Naive thymus-derived CD8-positive, alpha-beta T cell (primary cell): ENCODE measurements at regions not wholly inside any gene's neighbourhood (a gene's known extent, or its start where the extent isn't known, plus 50 kb on each side); places are given as distances from the start of the nearest gene placed in this dataset.
A peak's percentile ranks its signal among the peaks of the same experiment; 100 is the strongest.
"Not testable (repeated sequence)": the region's sequence is repeated elsewhere in the genome, so short reads cannot be mapped to it uniquely, and the experiment has no call there.

Experiments used
- ATAC-seq, 2 donors: fragments of 150-1000 bp; cut with Tn5 transposase in 1 of 2; sonication (Bioruptor Pico), chemical (Tn5 transposase) in 1 of 2; 1 replicate in 1 of 2; 2 replicates in 1 of 2; pipeline ENCODE4 v1.10.0; 2021; ENCODE audit warnings: mild to moderate bottlenecking in 2 of 2, moderate library complexity in 2 of 2
- POLR2A ChIA-PET: fragments of 350-600 bp; sonication (Branson Sonifier 250); formaldehyde crosslinking; loops from one replicate; lab custom pipeline; 2021; ENCODE audit warnings: antibody characterized with exemption; lab: Charles Lee
- DNase-seq, 10 donors: peaks; one replicate each; pipeline versions ENCODE4 v3.0.0 to v3.0.0-alpha.2; 2020 to 2022
- H3K27ac Mint-ChIP-seq, 10 donors: one replicate each; pipeline ENCODE4 v1.8.0; 2020 to 2022; ENCODE audit warnings: mild to moderate bottlenecking in 10 of 10, mixed read lengths in 10 of 10, moderate library complexity in 4 of 10, inconsistent platforms in 1 of 10
- H3K27me3 Mint-ChIP-seq, 5 donors: one replicate each; pipeline ENCODE4 v1.8.0; 2021 to 2022; ENCODE audit warnings: mixed read lengths in 5 of 5
- H3K36me3 Mint-ChIP-seq, 3 donors: one replicate each; pipeline ENCODE4 v1.8.0; 2020 to 2022; ENCODE audit warnings: mixed read lengths in 3 of 3, mild to moderate bottlenecking in 2 of 3, inconsistent platforms in 1 of 3
- H3K4me1 Mint-ChIP-seq, 4 donors: one replicate each; pipeline ENCODE4 v1.8.0; 2021 to 2022; ENCODE audit warnings: mixed read lengths in 4 of 4
- H3K4me3 Mint-ChIP-seq, 10 donors: one replicate each; pipeline ENCODE4 v1.8.0; 2020 to 2022; ENCODE audit warnings: mild to moderate bottlenecking in 10 of 10, mixed read lengths in 10 of 10, moderate library complexity in 6 of 10, inconsistent platforms in 1 of 10
- H3K9me3 Mint-ChIP-seq, 9 donors: one replicate each; pipeline ENCODE4 v1.8.0; 2020 to 2022; ENCODE audit warnings: mixed read lengths in 9 of 9, mild to moderate bottlenecking in 3 of 9, inconsistent platforms in 1 of 9, moderate library complexity in 1 of 9

GRCh38 chr18:70848329-70848728, 559.5 kb downstream of the SOCS6 start:
- Mint-ChIP-seq H3K9me3 (peaks cover 0 to 13% (median 0%) of the 10 kb centered on the region in 9 donors), H3K27me3 (no peaks in the 10 kb centered on the region)
- POLR2A ChIA-PET = no interaction called here

DNA sequence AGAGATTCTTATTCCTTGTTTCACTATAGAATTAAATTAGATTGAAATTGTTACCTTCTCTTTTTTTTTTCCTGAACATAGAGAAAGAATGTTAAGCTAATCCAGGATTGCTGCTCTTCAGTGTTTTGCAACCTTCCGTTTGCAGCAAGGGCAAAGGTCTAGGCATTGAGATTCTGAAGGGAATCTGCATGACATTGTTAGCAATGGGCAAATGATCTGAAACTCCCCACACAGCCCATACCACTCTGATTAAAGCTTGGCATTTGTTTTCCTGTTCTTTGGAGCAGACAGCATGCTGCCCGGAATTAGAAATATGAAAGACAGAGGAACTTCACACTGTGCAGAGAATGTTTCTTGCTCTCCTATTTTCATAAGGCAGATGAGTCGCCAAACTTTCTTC, 551.8 kb downstream of the SOCS6 start:
- POLR2A ChIA-PET = interaction anchor here (0.7 kb wide), 1 partner anchor 17 kb away, joined by 3 read pairs; no protein-coding TSS in a partner anchor
- no peaks in the 10 kb centered on the region for H3K27me3 Mint-ChIP-seq

More at GRCh38 chr18:70848329-70848728, 559.5 kb downstream of the SOCS6 start:
- no peak for DNase-seq
- Mint-ChIP-seq H3K4me1 (peaks cover 0 to 10% (median 2%) of the 10 kb centered on the region in 4 donors), H3K4me3 (no peak overlapping the region), H3K36me3 (peaks cover 0 to 4% (median 4%) of the 10 kb centered on the region in 3 donors), H3K27ac (no peak overlapping the region)
- ATAC-seq = no peak

DNA sequence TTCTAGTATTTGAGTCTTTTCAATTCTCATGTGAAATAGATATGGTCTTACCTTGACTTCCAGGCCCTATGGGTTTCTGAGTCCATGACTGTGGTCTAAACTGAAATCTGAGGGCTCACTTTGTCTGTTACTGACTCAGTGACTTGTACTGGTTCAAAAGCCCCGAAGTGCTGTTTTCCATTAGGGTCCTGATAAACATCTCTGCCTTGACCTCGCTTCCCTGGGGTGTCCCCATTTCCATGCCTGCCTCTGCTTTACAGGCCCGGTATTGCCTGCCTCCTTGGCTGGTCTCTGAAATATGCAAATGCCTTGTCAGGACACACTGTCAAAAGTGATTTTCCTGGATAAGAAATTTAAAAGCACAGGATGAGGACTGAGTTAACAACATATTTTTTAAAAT, 538.8 kb downstream of the SOCS6 start:
- H3K4me3 Mint-ChIP-seq = no peak overlapping the region
- H3K9me3 Mint-ChIP-seq = peaks cover 0 to 4% (median 0%) of the 10 kb centered on the region in 9 donors
- ATAC-seq (no peak), DNase-seq (no peak)
- H3K4me1 Mint-ChIP-seq = peaks cover 0 to 1% (median 0%) of the 10 kb centered on the region in 4 donors
- peaks cover 0 to 4% (median 2%) of the 10 kb centered on the region in 3 donors for H3K36me3 Mint-ChIP-seq
- H3K27ac Mint-ChIP-seq = peak overlapping the region in 2 of 10 donors; percentile 43 to 74
- no peaks in the 10 kb centered on the region for H3K27me3 Mint-ChIP-seq
- POLR2A ChIA-PET = no interaction called here

More for the DNA sequence above, 551.8 kb downstream of the SOCS6 start:
- H3K27ac Mint-ChIP-seq = no peak overlapping the region
- ATAC-seq (no peak), DNase-seq (no peak)
- H3K4me1 Mint-ChIP-seq = peaks cover 0 to 1% (median 0%) of the 10 kb centered on the region in 4 donors
- peaks cover 0 to under 1% (median under 1%) of the 10 kb centered on the region in 3 donors for H3K36me3 Mint-ChIP-seq
- H3K4me3 Mint-ChIP-seq = no peak overlapping the region
- H3K9me3 Mint-ChIP-seq = peaks cover 0 to 5% (median 0%) of the 10 kb centered on the region in 9 donors

DNA sequence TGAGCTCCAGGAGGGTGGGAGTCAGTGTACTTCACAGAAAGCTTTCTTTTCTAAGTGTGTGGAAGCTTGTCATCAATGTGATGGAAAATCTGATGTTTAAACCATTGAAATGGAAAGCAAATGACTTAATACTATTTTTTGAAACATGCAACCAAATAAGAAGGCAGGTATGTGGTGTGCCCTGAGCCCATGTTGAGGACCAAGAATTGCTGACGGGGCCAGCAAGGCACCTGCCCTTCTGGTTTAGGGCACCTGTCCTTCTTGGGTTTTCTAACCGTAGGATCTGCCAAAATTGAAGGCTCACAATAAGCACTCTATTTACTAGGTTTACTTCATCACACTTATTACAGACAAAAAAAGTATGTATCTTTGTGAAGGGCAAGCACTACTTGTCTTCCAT, 537.7 kb downstream of the SOCS6 start:
- no peak overlapping the region for H3K4me3 Mint-ChIP-seq
- H3K27me3 Mint-ChIP-seq = no peaks in the 10 kb centered on the region
- peaks cover 0 to 3% (median 1%) of the 10 kb centered on the region in 4 donors for H3K4me1 Mint-ChIP-seq
- DNase-seq (no peak), ATAC-seq (no peak)
- H3K36me3 Mint-ChIP-seq = peaks cover 0 to 4% (median 0%) of the 10 kb centered on the region in 3 donors
- POLR2A ChIA-PET = no interaction called here
- peaks cover 0 to 4% (median 0%) of the 10 kb centered on the region in 9 donors for H3K9me3 Mint-ChIP-seq
- H3K27ac Mint-ChIP-seq = no peak overlapping the region

GRCh38 chr18:70822691-70823090, 533.8 kb downstream of the SOCS6 start:
- DNase-seq (no peak), ATAC-seq (no peak)
- H3K4me1 Mint-ChIP-seq = peaks cover 4 to 13% (median 6%) of the 10 kb centered on the region in 4 donors
- POLR2A ChIA-PET = no interaction called here
- no peaks in the 10 kb centered on the region for H3K27me3 Mint-ChIP-seq
- no peaks in the 10 kb centered on the region for H3K36me3 Mint-ChIP-seq
- H3K27ac Mint-ChIP-seq = no peak overlapping the region
- no peak overlapping the region for H3K4me3 Mint-ChIP-seq
- peaks cover 0 to 2% (median 0%) of the 10 kb centered on the region in 9 donors for H3K9me3 Mint-ChIP-seq

DNA sequence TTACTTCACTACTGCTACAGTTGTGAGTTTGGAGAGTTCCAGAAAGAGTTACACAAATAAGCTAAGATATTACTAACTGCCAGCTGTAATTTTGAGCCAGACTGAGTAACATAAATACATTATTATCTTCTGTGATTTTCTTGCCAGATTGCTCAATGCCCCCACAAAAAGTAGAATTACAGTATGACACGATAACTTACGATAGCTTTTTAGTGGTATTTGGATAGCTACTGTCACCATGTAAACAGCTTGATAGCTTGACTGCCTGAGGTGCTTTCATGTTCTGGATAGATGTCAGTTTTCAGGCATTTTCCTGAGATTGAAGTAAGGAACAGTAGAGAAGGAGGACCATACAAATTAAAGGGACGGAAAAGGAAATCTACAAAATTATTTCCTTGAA, 533.3 kb downstream of the SOCS6 start:
- Mint-ChIP-seq H3K36me3 (peaks cover 0 to 2% (median 0%) of the 10 kb centered on the region in 3 donors), H3K4me1 (peaks cover 4 to 13% (median 5%) of the 10 kb centered on the region in 4 donors)

DNA sequence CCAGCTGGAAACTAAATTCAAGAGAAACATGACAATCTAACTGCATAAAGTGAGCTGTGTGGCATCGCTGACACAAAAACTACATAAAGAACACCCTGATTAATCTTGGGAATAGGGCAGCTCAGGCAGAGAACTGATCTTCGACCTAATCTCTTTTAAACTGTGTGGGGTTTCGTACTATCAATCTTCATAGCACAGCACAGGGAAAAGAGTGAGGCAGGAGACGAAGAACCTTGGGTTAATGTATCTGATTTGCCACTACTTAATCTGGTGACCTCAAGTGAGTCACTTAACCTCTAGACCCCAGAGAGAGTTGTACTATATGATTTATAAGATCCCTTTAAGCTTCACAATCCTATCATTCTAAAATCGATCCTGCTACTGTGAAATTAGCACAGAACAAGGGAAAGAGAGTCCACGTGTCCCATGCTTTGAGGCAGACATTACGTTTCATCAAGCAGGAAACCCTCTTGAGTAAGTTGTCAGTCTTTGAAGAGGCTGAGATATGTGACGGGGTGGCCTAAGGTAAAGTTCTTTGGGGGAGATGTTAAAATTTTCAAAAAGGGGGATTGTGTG, 519.7 kb downstream of the SOCS6 start:
- Mint-ChIP-seq H3K36me3 (peaks cover 0 to 14% (median 3%) of the 10 kb centered on the region in 3 donors), H3K4me1 (peaks cover 0 to 4% (median 0%) of the 10 kb centered on the region in 4 donors), H3K9me3 (peaks cover 0 to 19% (median 8%) of the 10 kb centered on the region in 9 donors), H3K4me3 (no peak overlapping the region), H3K27ac (peak overlapping the region in 2 of 10 donors; percentile 6 to 22), H3K27me3 (peaks cover 0 to under 1% (median 0%) of the 10 kb centered on the region in 5 donors)
- DNase-seq = no peak
- ATAC-seq = no peak
- POLR2A ChIA-PET = no interaction called here

More for the DNA sequence above, 533.3 kb downstream of the SOCS6 start:
- no peak overlapping the region for H3K4me3 Mint-ChIP-seq
- H3K27me3 Mint-ChIP-seq = no peaks in the 10 kb centered on the region
- POLR2A ChIA-PET = no interaction called here
- no peak overlapping the region for H3K27ac Mint-ChIP-seq
- no peak for DNase-seq
- peaks cover 0 to 6% (median 1%) of the 10 kb centered on the region in 9 donors for H3K9me3 Mint-ChIP-seq
- no peak for ATAC-seq

GRCh38 chr18:70781860-70782453, 493.1 kb downstream of the SOCS6 start:
- ATAC-seq = peak; percentile 97 to 98
- peak overlapping the region in 9 of 10 donors; percentile 27 to 89 (median 77) for H3K27ac Mint-ChIP-seq
- peaks cover 0 to 7% (median 0%) of the 10 kb centered on the region in 9 donors for H3K9me3 Mint-ChIP-seq
- no peaks in the 10 kb centered on the region for H3K27me3 Mint-ChIP-seq
- POLR2A ChIA-PET = interaction anchor here (0.9 to 1.4 kb wide), 3 partner anchors 10 to 160 kb away, joined by 3 read pairs; no protein-coding TSS in a partner anchor
- peaks cover 0 to 3% (median 0%) of the 10 kb centered on the region in 3 donors for H3K36me3 Mint-ChIP-seq
- DNase-seq = peak; percentile 28 to 85 (median 69)
- H3K4me3 Mint-ChIP-seq = peak overlapping the region in 6 of 10 donors; percentile 7 to 64 (median 20)
- peaks cover 8 to 27% (median 21%) of the 10 kb centered on the region in 4 donors for H3K4me1 Mint-ChIP-seq

GRCh38 chr18:70766254-70766653, 477.4 kb downstream of the SOCS6 start:
- H3K4me3 Mint-ChIP-seq, POLR2A ChIA-PET, DNase-seq, H3K9me3 Mint-ChIP-seq, ATAC-seq, H3K27me3 Mint-ChIP-seq, H3K36me3 Mint-ChIP-seq: not testable (repeated sequence)
- peak overlapping the region in 1 of 10 donors; percentile 76 for H3K27ac Mint-ChIP-seq
- peaks cover 3 to 18% (median 16%) of the 10 kb centered on the region in 4 donors for H3K4me1 Mint-ChIP-seq

DNA sequence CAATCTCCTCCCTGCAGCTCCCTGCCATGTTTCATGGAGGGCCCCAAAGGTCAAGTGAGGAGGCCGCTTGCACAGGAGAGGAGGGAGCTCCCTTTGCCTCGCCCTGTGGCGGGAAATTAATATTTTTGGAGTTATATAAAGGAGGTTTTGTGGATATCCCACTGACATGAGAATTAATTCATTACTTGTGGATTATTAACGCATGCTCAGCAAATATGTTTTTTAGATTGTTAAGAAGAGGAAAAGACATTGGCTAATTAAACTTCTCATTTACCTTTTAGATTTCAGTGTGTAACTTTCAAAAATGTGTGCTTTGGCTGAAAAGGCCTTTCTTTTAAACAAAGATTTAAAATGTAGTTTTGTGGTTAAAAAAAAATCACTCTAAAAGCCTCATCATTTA, 474.0 kb downstream of the SOCS6 start:
- Mint-ChIP-seq H3K27me3 (no peaks in the 10 kb centered on the region), H3K36me3 (peaks cover 0 to 2% (median 0%) of the 10 kb centered on the region in 3 donors), H3K9me3 (peaks cover 0 to 4% (median 0%) of the 10 kb centered on the region in 9 donors), H3K4me3 (no peak overlapping the region), H3K4me1 (peaks cover 3 to 16% (median 14%) of the 10 kb centered on the region in 4 donors), H3K27ac (no peak overlapping the region)
- no peak for ATAC-seq
- DNase-seq = no peak
- POLR2A ChIA-PET = no interaction called here

GRCh38 chr18:70758780-70759179, 469.9 kb downstream of the SOCS6 start:
- Mint-ChIP-seq H3K4me3 (no peak overlapping the region), H3K27ac (no peak overlapping the region), H3K36me3 (peaks cover 4 to 11% (median 9%) of the 10 kb centered on the region in 3 donors), H3K9me3 (peaks cover 0 to 12% (median 3%) of the 10 kb centered on the region in 9 donors), H3K4me1 (peaks cover 2 to 7% (median 5%) of the 10 kb centered on the region in 4 donors), H3K27me3 (no peaks in the 10 kb centered on the region)
- POLR2A ChIA-PET = no interaction called here
- ATAC-seq (no peak), DNase-seq (no peak)

DNA sequence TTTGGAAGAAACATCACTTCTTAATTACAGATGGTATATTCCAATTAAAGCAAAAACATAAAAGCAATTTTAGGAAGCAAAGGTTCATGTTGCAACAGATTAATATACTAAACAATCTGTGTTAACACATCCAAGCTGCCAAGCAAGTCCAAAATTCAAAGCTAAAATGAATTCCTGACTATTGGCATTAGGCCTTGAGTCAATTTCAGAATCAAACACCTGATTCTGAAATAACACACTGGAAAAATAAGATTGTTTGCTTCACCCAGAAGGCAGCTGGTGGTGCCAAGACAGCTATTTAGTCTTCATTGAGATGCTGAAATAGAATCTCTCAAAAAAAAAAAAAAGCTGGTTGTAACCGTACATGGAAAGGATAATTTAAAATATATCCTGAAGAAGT, 465.6 kb downstream of the SOCS6 start:
- no peak overlapping the region for H3K4me3 Mint-ChIP-seq
- peaks cover 0 to 7% (median 4%) of the 10 kb centered on the region in 4 donors for H3K4me1 Mint-ChIP-seq
- DNase-seq = no peak
- peaks cover 0 to 22% (median 6%) of the 10 kb centered on the region in 9 donors for H3K9me3 Mint-ChIP-seq
- POLR2A ChIA-PET = interaction anchor here (0.7 to 1.6 kb wide), 2 partner anchors 20 to 42 kb away, joined by 3 to 4 read pairs; no protein-coding TSS in a partner anchor
- H3K36me3 Mint-ChIP-seq = peaks cover 4 to 16% (median 13%) of the 10 kb centered on the region in 3 donors
- no peak for ATAC-seq
- no peak overlapping the region for H3K27ac Mint-ChIP-seq
- H3K27me3 Mint-ChIP-seq = no peaks in the 10 kb centered on the region

DNA sequence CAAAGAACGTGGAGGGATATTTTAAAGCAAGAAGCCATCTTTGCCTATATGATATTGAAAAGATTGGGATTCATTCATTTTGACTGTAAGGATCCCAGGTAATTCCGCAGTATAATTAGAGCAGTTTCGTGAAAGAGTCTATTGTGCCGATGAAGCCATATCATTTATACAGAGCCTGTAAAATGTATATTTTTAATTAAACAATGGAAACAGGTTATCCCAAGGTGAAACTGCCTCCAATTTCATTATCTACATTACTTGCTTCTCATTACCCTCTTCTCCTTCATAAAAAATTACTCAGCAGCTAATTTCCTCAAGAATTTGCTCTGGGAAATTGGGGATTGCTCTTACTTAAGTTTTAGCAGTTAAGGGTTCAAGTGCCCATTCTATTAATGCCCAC, 444.1 kb downstream of the SOCS6 start:
- H3K36me3 Mint-ChIP-seq = peaks cover 0 to 11% (median 5%) of the 10 kb centered on the region in 3 donors
- H3K4me1 Mint-ChIP-seq = peaks cover 5 to 24% (median 9%) of the 10 kb centered on the region in 4 donors
- H3K4me3 Mint-ChIP-seq = no peak overlapping the region
- ATAC-seq (no peak), DNase-seq (no peak)
- H3K27me3 Mint-ChIP-seq = no peaks in the 10 kb centered on the region
- peaks cover 0 to 28% (median 9%) of the 10 kb centered on the region in 9 donors for H3K9me3 Mint-ChIP-seq
- H3K27ac Mint-ChIP-seq = no peak overlapping the region
- POLR2A ChIA-PET = interaction anchor here (0.6 kb wide), 1 partner anchor 74 kb away, joined by 5 read pairs; no protein-coding TSS in a partner anchor
